ENCODE measurements at regions not wholly inside any gene's neighbourhood (a gene's known extent, or its start where the extent isn't known, plus 50 kb on each side); places are given as distances from the start of the nearest gene placed in this dataset.

GRCh38 chr3:88259045-88259444 lies 109.3 kb downstream of the C3orf38 start:
- DNase-seq (ENCODE audit: extremely low read depth, low read depth), result no peak
- TF ChIP-seq CTCF (IDR thresholded peaks at IDR 0.05; ENCODE audit: low read depth, low read length), result no peak

GRCh38 chr3:88262527-88262926 lies 112.8 kb downstream of the C3orf38 start:
- TF ChIP-seq CTCF (IDR thresholded peaks at IDR 0.05; ENCODE audit: low read depth, low read length), result no peak
- DNase-seq (ENCODE audit: extremely low read depth, low read depth), result no peak

GRCh38 chr3:88263417-88264100 lies 113.8 kb downstream of the C3orf38 start:
- TF ChIP-seq CTCF (IDR thresholded peaks at IDR 0.05; ENCODE audit: low read depth, low read length), result no peak
- no peak for DNase-seq (ENCODE audit: extremely low read depth, low read depth)

- DNase-seq (ENCODE audit: extremely low read depth, low read depth), result no peak
- no peak for TF ChIP-seq CTCF (IDR thresholded peaks at IDR 0.05; ENCODE audit: low read depth, low read length)
These were observed 117.7 kb downstream of the C3orf38 start for GRCh38 chr3:88267441-88267840.

- DNase-seq (ENCODE audit: extremely low read depth, low read depth), result no peak
- TF ChIP-seq CTCF (IDR thresholded peaks at IDR 0.05; ENCODE audit: low read depth, low read length), result no peak
These were observed 118.1 kb downstream of the C3orf38 start for GRCh38 chr3:88267847-88268246.

GRCh38 chr3:88280326-88280725 lies 130.6 kb downstream of the C3orf38 start:
- TF ChIP-seq CTCF (IDR thresholded peaks at IDR 0.05; ENCODE audit: low read depth, low read length), result no peak

GRCh38 chr3:88282528-88283241 lies 132.9 kb downstream of the C3orf38 start:
- DNase-seq (ENCODE audit: extremely low read depth, low read depth), result no peak
- no peak for TF ChIP-seq CTCF (IDR thresholded peaks at IDR 0.05; ENCODE audit: low read depth, low read length)

More at GRCh38 chr3:88280326-88280725, 130.6 kb downstream of the C3orf38 start:
- DNase-seq (ENCODE audit: extremely low read depth, low read depth), result no peak

Data from AG09319 (cell line).